22Rv1 (cell line): ENCODE measurements at regions not wholly inside any gene's neighbourhood (a gene's known extent, or its start where the extent isn't known, plus 50 kb on each side); places are given as distances from the start of the nearest gene placed in this dataset.

Experiments
- ZFX ChIP-seq: fragments of 450-650 bp; IDR thresholded peaks from 2 replicates; pipeline ENCODE4 v1.6.1; 2017; ENCODE audit warnings: antibody characterized with exemption, borderline replicate concordance
- TF ChIP-seq, protein P1 (sequence below): fragments of 450-650 bp; IDR thresholded peaks from 2 replicates; pipeline ENCODE4 v1.5.1; 2017; ENCODE audit warnings: mild to moderate bottlenecking

GRCh38 chr13:33543089-33543459 is 257.5 kb upstream of the STARD13 start:
- TF ChIP-seq, protein P1, sequence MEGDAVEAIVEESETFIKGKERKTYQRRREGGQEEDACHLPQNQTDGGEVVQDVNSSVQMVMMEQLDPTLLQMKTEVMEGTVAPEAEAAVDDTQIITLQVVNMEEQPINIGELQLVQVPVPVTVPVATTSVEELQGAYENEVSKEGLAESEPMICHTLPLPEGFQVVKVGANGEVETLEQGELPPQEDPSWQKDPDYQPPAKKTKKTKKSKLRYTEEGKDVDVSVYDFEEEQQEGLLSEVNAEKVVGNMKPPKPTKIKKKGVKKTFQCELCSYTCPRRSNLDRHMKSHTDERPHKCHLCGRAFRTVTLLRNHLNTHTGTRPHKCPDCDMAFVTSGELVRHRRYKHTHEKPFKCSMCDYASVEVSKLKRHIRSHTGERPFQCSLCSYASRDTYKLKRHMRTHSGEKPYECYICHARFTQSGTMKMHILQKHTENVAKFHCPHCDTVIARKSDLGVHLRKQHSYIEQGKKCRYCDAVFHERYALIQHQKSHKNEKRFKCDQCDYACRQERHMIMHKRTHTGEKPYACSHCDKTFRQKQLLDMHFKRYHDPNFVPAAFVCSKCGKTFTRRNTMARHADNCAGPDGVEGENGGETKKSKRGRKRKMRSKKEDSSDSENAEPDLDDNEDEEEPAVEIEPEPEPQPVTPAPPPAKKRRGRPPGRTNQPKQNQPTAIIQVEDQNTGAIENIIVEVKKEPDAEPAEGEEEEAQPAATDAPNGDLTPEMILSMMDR = no peak
- no peak for TF ChIP-seq ZFX
